ENCODE measurements at regions not wholly inside any gene's neighbourhood (a gene's known extent, or its start where the extent isn't known, plus 50 kb on each side); places are given as distances from the start of the nearest gene placed in this dataset.

DNA sequence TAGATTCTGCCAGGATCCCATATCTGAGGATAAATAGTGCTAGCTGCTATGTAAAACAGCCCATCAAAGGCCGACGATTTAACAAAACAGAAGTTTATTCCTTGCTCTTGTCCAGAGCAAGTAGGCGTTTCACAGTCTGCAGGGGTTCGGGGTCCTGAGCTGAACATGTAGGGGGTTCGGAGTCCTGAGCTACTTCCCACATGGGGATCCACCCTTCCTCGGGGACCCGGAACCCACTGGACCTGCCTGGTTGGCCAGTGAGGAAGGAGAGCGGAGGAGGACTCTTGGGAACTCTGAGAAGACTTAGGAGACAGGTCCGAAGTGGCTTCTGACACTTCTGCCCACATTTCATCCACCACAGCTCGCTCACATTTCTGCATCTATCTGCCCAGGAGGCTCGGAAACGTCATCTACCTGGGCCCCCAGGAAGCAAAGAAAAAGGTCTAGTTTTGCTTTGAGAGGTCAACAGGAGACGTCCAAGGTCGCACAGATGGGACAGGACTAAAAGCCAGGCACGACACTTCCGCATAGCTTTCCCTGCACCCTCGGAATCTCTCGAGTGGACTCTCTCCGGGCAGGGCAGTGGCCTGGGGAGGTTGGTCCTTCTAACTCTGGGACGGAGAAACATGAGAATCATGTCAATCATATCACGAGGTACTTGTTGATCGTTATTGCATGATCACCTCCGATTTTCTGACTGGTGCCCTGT is 86.4 kb downstream of the MICALL2 start:
- H3K27me3 Mint-ChIP-seq (ENCODE audit: low read depth), result peaks cover 25% of the 10 kb centered on the region
- H3K27ac Mint-ChIP-seq, result peak overlapping the region; percentile 45; the same call in 1 of the 2 replicates
- CTCF ChIA-PET, result interaction anchor here (0.6 to 1.0 kb wide), 3 partner anchors 31 to 150 kb away, joined by 3 to 5 read pairs (median 4); no protein-coding TSS in a partner anchor
- peaks cover 5% of the 10 kb centered on the region for H3K4me1 Mint-ChIP-seq
- H3K4me3 Mint-ChIP-seq, result no peak overlapping the region
- TF ChIP-seq, protein P1, sequence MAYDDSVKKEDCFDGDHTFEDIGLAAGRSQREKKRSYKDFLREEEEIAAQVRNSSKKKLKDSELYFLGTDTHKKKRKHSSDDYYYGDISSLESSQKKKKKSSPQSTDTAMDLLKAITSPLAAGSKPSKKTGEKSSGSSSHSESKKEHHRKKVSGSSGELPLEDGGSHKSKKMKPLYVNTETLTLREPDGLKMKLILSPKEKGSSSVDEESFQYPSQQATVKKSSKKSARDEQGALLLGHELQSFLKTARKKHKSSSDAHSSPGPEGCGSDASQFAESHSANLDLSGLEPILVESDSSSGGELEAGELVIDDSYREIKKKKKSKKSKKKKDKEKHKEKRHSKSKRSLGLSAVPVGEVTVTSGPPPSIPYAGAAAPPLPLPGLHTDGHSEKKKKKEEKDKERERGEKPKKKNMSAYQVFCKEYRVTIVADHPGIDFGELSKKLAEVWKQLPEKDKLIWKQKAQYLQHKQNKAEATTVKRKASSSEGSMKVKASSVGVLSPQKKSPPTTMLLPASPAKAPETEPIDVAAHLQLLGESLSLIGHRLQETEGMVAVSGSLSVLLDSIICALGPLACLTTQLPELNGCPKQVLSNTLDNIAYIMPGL (CRISPR knock-in tag; IDR thresholded peaks at IDR 0.05), result no peak
- TF ChIP-seq KAT7 (CRISPR knock-in tag; IDR thresholded peaks at IDR 0.05; ENCODE audit: borderline replicate concordance) (no peak), SMAD4 (CRISPR knock-in tag; IDR thresholded peaks at IDR 0.05) (no peak), OVOL2 (CRISPR knock-in tag; IDR thresholded peaks at IDR 0.05; ENCODE audit: borderline replicate concordance) (no peak), CREB1 (CRISPR knock-in tag; IDR thresholded peaks at IDR 0.05) (no peak), ZNF219 (CRISPR knock-in tag; IDR thresholded peaks at IDR 0.05; ENCODE audit: borderline replicate concordance) (no peak), ZNF317 (CRISPR knock-in tag; IDR thresholded peaks at IDR 0.05; ENCODE audit: borderline replicate concordance, low read depth) (no peak), ZNF232 (CRISPR knock-in tag; IDR thresholded peaks at IDR 0.05) (no peak)
- TF ChIP-seq, protein P2, sequence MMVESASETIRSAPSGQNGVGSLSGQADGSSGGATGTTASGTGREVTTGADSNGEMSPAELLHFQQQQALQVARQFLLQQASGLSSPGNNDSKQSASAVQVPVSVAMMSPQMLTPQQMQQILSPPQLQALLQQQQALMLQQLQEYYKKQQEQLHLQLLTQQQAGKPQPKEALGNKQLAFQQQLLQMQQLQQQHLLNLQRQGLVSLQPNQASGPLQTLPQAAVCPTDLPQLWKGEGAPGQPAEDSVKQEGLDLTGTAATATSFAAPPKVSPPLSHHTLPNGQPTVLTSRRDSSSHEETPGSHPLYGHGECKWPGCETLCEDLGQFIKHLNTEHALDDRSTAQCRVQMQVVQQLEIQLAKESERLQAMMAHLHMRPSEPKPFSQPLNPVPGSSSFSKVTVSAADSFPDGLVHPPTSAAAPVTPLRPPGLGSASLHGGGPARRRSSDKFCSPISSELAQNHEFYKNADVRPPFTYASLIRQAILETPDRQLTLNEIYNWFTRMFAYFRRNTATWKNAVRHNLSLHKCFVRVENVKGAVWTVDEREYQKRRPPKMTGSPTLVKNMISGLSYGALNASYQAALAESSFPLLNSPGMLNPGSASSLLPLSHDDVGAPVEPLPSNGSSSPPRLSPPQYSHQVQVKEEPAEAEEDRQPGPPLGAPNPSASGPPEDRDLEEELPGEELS (CRISPR knock-in tag; IDR thresholded peaks at IDR 0.05), result no peak
- TF ChIP-seq, protein P3, sequence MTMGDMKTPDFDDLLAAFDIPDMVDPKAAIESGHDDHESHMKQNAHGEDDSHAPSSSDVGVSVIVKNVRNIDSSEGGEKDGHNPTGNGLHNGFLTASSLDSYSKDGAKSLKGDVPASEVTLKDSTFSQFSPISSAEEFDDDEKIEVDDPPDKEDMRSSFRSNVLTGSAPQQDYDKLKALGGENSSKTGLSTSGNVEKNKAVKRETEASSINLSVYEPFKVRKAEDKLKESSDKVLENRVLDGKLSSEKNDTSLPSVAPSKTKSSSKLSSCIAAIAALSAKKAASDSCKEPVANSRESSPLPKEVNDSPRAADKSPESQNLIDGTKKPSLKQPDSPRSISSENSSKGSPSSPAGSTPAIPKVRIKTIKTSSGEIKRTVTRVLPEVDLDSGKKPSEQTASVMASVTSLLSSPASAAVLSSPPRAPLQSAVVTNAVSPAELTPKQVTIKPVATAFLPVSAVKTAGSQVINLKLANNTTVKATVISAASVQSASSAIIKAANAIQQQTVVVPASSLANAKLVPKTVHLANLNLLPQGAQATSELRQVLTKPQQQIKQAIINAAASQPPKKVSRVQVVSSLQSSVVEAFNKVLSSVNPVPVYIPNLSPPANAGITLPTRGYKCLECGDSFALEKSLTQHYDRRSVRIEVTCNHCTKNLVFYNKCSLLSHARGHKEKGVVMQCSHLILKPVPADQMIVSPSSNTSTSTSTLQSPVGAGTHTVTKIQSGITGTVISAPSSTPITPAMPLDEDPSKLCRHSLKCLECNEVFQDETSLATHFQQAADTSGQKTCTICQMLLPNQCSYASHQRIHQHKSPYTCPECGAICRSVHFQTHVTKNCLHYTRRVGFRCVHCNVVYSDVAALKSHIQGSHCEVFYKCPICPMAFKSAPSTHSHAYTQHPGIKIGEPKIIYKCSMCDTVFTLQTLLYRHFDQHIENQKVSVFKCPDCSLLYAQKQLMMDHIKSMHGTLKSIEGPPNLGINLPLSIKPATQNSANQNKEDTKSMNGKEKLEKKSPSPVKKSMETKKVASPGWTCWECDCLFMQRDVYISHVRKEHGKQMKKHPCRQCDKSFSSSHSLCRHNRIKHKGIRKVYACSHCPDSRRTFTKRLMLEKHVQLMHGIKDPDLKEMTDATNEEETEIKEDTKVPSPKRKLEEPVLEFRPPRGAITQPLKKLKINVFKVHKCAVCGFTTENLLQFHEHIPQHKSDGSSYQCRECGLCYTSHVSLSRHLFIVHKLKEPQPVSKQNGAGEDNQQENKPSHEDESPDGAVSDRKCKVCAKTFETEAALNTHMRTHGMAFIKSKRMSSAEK (CRISPR knock-in tag; IDR thresholded peaks at IDR 0.05; ENCODE audit: borderline replicate concordance), result no peak
- TF ChIP-seq, protein P4, sequence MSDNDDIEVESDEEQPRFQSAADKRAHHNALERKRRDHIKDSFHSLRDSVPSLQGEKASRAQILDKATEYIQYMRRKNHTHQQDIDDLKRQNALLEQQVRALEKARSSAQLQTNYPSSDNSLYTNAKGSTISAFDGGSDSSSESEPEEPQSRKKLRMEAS (CRISPR knock-in tag; IDR thresholded peaks at IDR 0.05), result no peak
- TF ChIP-seq, protein P5, sequence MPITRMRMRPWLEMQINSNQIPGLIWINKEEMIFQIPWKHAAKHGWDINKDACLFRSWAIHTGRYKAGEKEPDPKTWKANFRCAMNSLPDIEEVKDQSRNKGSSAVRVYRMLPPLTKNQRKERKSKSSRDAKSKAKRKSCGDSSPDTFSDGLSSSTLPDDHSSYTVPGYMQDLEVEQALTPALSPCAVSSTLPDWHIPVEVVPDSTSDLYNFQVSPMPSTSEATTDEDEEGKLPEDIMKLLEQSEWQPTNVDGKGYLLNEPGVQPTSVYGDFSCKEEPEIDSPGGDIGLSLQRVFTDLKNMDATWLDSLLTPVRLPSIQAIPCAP (CRISPR knock-in tag; IDR thresholded peaks at IDR 0.05), result no peak
- TF ChIP-seq, protein P6, sequence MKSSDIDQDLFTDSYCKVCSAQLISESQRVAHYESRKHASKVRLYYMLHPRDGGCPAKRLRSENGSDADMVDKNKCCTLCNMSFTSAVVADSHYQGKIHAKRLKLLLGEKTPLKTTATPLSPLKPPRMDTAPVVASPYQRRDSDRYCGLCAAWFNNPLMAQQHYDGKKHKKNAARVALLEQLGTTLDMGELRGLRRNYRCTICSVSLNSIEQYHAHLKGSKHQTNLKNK (CRISPR knock-in tag; IDR thresholded peaks at IDR 0.05), result no peak
- TF ChIP-seq, protein P7, sequence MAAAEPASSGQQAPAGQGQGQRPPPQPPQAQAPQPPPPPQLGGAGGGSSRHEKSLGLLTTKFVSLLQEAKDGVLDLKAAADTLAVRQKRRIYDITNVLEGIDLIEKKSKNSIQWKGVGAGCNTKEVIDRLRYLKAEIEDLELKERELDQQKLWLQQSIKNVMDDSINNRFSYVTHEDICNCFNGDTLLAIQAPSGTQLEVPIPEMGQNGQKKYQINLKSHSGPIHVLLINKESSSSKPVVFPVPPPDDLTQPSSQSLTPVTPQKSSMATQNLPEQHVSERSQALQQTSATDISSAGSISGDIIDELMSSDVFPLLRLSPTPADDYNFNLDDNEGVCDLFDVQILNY (CRISPR knock-in tag; IDR thresholded peaks at IDR 0.05), result no peak
- TF ChIP-seq, protein P8, sequence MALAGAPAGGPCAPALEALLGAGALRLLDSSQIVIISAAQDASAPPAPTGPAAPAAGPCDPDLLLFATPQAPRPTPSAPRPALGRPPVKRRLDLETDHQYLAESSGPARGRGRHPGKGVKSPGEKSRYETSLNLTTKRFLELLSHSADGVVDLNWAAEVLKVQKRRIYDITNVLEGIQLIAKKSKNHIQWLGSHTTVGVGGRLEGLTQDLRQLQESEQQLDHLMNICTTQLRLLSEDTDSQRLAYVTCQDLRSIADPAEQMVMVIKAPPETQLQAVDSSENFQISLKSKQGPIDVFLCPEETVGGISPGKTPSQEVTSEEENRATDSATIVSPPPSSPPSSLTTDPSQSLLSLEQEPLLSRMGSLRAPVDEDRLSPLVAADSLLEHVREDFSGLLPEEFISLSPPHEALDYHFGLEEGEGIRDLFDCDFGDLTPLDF (CRISPR knock-in tag; IDR thresholded peaks at IDR 0.05), result no peak
- H3K36me3 Mint-ChIP-seq, result no peaks in the 10 kb centered on the region
- H3K9me3 Mint-ChIP-seq, result no peaks in the 10 kb centered on the region
- POLR2A ChIA-PET, result no interaction called here
- ATAC-seq, result no peak
- no peak for DNase-seq (ENCODE audit: low spot score)

All from WTC11 (cell line).